Naive thymus-derived CD4-positive, alpha-beta T cell (primary cell): ENCODE measurements at regions not wholly inside any gene's neighbourhood (a gene's known extent, or its start where the extent isn't known, plus 50 kb on each side); places are given as distances from the start of the nearest gene placed in this dataset.

ENCODE experiments used
- ATAC-seq: fragments of 150-1000 bp; cut with Tn5 transposase; 2 replicates; pipeline ENCODE4 v1.10.0; 2021; ENCODE audit warnings: mild to moderate bottlenecking, moderate library complexity
- CTCF ChIA-PET: fragments of 350-600 bp; sonication (Branson Sonifier 250); formaldehyde crosslinking; loops from one replicate; lab custom pipeline; 2021; ENCODE audit warnings: antibody characterized with exemption; lab: Charles Lee
- POLR2A ChIA-PET: fragments of 350-600 bp; sonication (Branson Sonifier 250); formaldehyde crosslinking; loops from one replicate; lab custom pipeline; 2021; ENCODE audit warnings: antibody characterized with exemption, inconsistent platforms; lab: Charles Lee
- DNase-seq, 9 donors: peaks; one replicate each; pipeline versions ENCODE4 v3.0.0 to v3.0.0-alpha.2; 2020 to 2022; ENCODE audit warnings: mixed read lengths in 1 of 9
- H3K27ac ChIP-seq: one replicate; pipeline ENCODE4 v1.7.0; 2013; ENCODE audit warnings: mild to moderate bottlenecking, low read depth, low read length, moderate library complexity
- H3K27me3 ChIP-seq, 2 donors: one replicate each; pipeline ENCODE4 v1.7.0; 2013; ENCODE audit warnings: low read length in 2 of 2, mild to moderate bottlenecking in 2 of 2, moderate library complexity in 2 of 2; ENCODE audit not compliant: control insufficient read depth in 2 of 2, insufficient read depth in 2 of 2
- H3K36me3 ChIP-seq, 3 experiments: 1 replicate in 2 of 3; 2 replicates in 1 of 3; pipeline ENCODE4 v1.7.0; 2013; ENCODE audit warnings: low read length in 3 of 3, mild to moderate bottlenecking in 3 of 3, moderate library complexity in 1 of 3; ENCODE audit not compliant: insufficient read depth in 3 of 3, control insufficient read depth in 2 of 3
- H3K4me1 ChIP-seq, 2 donors: one replicate each; pipeline ENCODE4 v1.7.0; 2013; ENCODE audit warnings: low read length in 2 of 2, mild to moderate bottlenecking in 2 of 2, moderate library complexity in 1 of 2; ENCODE audit not compliant: control insufficient read depth in 2 of 2, insufficient read depth in 2 of 2
- H3K4me3 ChIP-seq: 2 replicates; pipeline ENCODE4 v1.7.0; 2013; ENCODE audit warnings: mild to moderate bottlenecking, low read length
- H3K9me3 ChIP-seq, 3 experiments: 1 replicate in 2 of 3; 2 replicates in 1 of 3; pipeline ENCODE4 v1.7.0; 2013; ENCODE audit warnings: low read length in 3 of 3; ENCODE audit not compliant: control insufficient read depth in 2 of 3
- H3K27ac Mint-ChIP-seq, 9 donors: one replicate each; pipeline ENCODE4 v1.8.0; 2020 to 2022; ENCODE audit warnings: mixed read lengths in 9 of 9, mild to moderate bottlenecking in 8 of 9, moderate library complexity in 5 of 9, inconsistent platforms in 2 of 9
- H3K27me3 Mint-ChIP-seq, 5 donors: one replicate each; pipeline ENCODE4 v1.8.0; 2021 to 2022; ENCODE audit warnings: mixed read lengths in 5 of 5, mild to moderate bottlenecking in 1 of 5
- H3K36me3 Mint-ChIP-seq, 5 donors: one replicate each; pipeline ENCODE4 v1.8.0; 2020 to 2022; ENCODE audit warnings: mixed read lengths in 5 of 5, mild to moderate bottlenecking in 3 of 5, inconsistent platforms in 1 of 5
- H3K4me1 Mint-ChIP-seq, 7 donors: one replicate each; pipeline ENCODE4 v1.8.0; 2020 to 2022; ENCODE audit warnings: mixed read lengths in 7 of 7, mild to moderate bottlenecking in 3 of 7, inconsistent platforms in 1 of 7
- H3K4me3 Mint-ChIP-seq, 10 donors: one replicate each; pipeline ENCODE4 v1.8.0; 2020 to 2022; ENCODE audit warnings: mild to moderate bottlenecking in 10 of 10, mixed read lengths in 10 of 10, moderate library complexity in 6 of 10, inconsistent platforms in 2 of 10
- H3K9me3 Mint-ChIP-seq, 11 donors: one replicate each; pipeline ENCODE4 v1.8.0; 2020 to 2022; ENCODE audit warnings: mixed read lengths in 11 of 11, mild to moderate bottlenecking in 4 of 11, inconsistent platforms in 1 of 11, moderate library complexity in 1 of 11
- intact Hi-C, 2 donors: fragments of 100-400 bp; cut with micrococcal nuclease; formaldehyde crosslinking; loops; one replicate each; pipeline ENCODE4 v1.15.1; 2023

DNA sequence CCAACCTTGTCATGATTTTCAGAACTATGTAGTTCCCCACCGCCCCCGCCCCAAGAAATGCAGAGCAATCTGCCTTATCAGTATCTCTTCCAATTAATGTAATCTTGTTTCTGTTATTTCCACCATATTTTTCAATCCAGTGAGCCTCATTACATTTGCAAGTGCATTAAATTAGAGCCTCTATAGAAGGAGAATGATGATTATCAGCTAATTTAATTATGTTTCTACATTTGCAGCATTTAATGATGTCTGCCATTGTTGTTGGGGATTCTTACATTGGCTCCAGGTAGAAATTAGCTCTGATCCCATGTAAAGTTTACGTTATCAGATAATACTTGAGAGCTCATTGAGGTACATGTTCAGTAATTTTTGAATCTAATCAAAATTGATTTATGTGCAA is 707.0 kb upstream of the RBFOX1 start:
- no peaks in the 10 kb centered on the region for H3K27me3 Mint-ChIP-seq
- peaks cover 0 to 17% (median 5%) of the 10 kb centered on the region in 11 donors for H3K9me3 Mint-ChIP-seq
- DNase-seq (no peak), ATAC-seq (no peak)
- ChIA-PET POLR2A (no interaction called here), CTCF (interaction anchor here (0.6 kb wide), 1 partner anchor 1062 kb away, joined by 3 read pairs; no protein-coding TSS in a partner anchor)
- no peaks in the 10 kb centered on the region for H3K36me3 Mint-ChIP-seq
- no peaks in the 10 kb centered on the region for H3K4me1 ChIP-seq
- H3K27ac ChIP-seq = no peak overlapping the region
- H3K4me3 ChIP-seq = no peak overlapping the region
- no peaks in the 10 kb centered on the region for H3K36me3 ChIP-seq
- intact Hi-C loops = no loop called here
- no peaks in the 10 kb centered on the region for H3K27me3 ChIP-seq
- no peaks in the 10 kb centered on the region for H3K9me3 ChIP-seq
- H3K4me1 Mint-ChIP-seq = no peaks in the 10 kb centered on the region
- no peak overlapping the region for H3K27ac Mint-ChIP-seq
- no peak overlapping the region for H3K4me3 Mint-ChIP-seq

DNA sequence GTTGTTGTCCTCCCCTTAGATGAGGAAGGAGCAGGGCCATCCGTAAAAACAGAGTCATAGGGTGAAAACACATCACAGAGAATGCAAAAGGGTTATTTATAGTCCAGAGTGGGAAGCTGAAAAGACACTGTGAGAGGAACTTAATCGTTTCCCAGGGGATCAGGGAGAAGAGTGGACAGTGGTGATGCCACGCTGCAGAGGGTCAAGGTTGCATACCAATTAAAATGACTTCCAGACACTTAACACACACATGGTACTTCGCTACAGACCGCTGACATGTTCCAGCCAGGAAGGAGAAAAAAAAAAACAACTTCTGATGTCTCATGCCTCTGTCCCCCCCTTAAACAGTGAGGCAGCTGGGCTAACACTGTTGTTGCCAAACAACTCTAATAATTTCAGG is 713.8 kb upstream of the RBFOX1 start:
- no peak for ATAC-seq
- Histone ChIP-seq H3K4me1 (no peaks in the 10 kb centered on the region), H3K9me3 (no peaks in the 10 kb centered on the region), H3K27me3 (no peaks in the 10 kb centered on the region), H3K36me3 (no peaks in the 10 kb centered on the region), H3K4me3 (no peak overlapping the region), H3K27ac (no peak overlapping the region)
- DNase-seq = no peak
- H3K9me3 Mint-ChIP-seq = peaks cover 0 to 20% (median 12%) of the 10 kb centered on the region in 11 donors
- intact Hi-C loops = no loop called here
- no peak overlapping the region for H3K4me3 Mint-ChIP-seq
- no peaks in the 10 kb centered on the region for H3K4me1 Mint-ChIP-seq
- peaks cover 0 to 3% (median 0%) of the 10 kb centered on the region in 5 donors for H3K36me3 Mint-ChIP-seq
- ChIA-PET CTCF (no interaction called here), POLR2A (no interaction called here)
- H3K27ac Mint-ChIP-seq = no peak overlapping the region
- H3K27me3 Mint-ChIP-seq = peaks cover 0 to 5% (median 0%) of the 10 kb centered on the region in 5 donors

DNA sequence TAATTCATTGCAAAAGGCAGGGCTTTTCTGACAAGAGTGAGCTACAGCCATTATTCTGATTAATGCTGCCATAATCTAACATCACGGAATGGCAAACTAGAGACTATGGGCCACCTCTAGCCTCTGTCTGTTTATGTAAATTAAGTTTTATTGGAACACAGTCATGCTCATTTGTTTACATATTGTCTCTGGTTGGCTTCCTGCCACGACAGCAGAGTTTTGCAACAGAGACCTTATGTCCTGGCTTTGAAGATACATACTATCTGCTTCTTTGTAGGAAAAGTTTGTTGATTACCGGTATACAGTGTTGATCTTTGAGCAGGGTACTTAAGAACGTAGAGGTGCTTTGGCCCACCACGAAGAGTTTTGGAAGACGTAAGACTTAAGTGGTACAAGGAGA is 715.9 kb upstream of the RBFOX1 start:
- Mint-ChIP-seq H3K27ac (no peak overlapping the region), H3K9me3 (peaks cover 0 to 19% (median 12%) of the 10 kb centered on the region in 11 donors), H3K36me3 (peaks cover 0 to 3% (median 0%) of the 10 kb centered on the region in 5 donors), H3K4me1 (no peaks in the 10 kb centered on the region), H3K4me3 (no peak overlapping the region), H3K27me3 (peaks cover 0 to 5% (median 0%) of the 10 kb centered on the region in 5 donors)
- Histone ChIP-seq H3K36me3 (no peaks in the 10 kb centered on the region), H3K9me3 (no peaks in the 10 kb centered on the region), H3K4me3 (no peak overlapping the region), H3K4me1 (no peaks in the 10 kb centered on the region), H3K27me3 (no peaks in the 10 kb centered on the region), H3K27ac (no peak overlapping the region)
- ChIA-PET POLR2A (no interaction called here), CTCF (no interaction called here)
- DNase-seq (no peak), ATAC-seq (no peak)
- intact Hi-C loops = no loop called here

DNA sequence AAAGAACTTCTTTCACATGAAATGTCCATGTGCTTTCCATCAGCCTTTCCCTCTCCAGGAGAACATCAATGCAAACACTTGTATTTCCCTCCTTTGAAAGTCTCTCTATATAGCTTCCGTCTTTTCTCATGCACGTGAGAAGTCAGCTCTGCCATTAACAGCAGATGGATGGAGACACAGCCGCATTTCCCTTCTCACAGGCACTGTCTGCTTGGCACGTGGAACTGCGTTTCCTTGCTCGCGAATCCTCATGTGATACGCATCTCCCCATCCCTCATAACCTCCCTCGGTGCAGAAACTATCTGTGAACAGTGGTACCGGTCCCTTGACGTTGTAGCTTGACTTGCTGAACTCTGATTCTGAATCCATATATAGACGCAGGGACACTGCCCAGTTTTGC is 717.0 kb upstream of the RBFOX1 start:
- no peak overlapping the region for H3K4me3 ChIP-seq
- peaks cover 0 to 19% (median 12%) of the 10 kb centered on the region in 11 donors for H3K9me3 Mint-ChIP-seq
- H3K36me3 ChIP-seq = no peaks in the 10 kb centered on the region
- H3K27ac Mint-ChIP-seq = no peak overlapping the region
- intact Hi-C loops = no loop called here
- no peaks in the 10 kb centered on the region for H3K27me3 ChIP-seq
- H3K27ac ChIP-seq = no peak overlapping the region
- no peaks in the 10 kb centered on the region for H3K4me1 ChIP-seq
- ChIA-PET POLR2A (no interaction called here), CTCF (no interaction called here)
- DNase-seq = no peak
- H3K4me3 Mint-ChIP-seq = no peak overlapping the region
- peaks cover 0 to 3% (median 0%) of the 10 kb centered on the region in 5 donors for H3K36me3 Mint-ChIP-seq
- no peaks in the 10 kb centered on the region for H3K4me1 Mint-ChIP-seq
- peaks cover 0 to 5% (median 0%) of the 10 kb centered on the region in 5 donors for H3K27me3 Mint-ChIP-seq
- no peaks in the 10 kb centered on the region for H3K9me3 ChIP-seq
- no peak for ATAC-seq

DNA sequence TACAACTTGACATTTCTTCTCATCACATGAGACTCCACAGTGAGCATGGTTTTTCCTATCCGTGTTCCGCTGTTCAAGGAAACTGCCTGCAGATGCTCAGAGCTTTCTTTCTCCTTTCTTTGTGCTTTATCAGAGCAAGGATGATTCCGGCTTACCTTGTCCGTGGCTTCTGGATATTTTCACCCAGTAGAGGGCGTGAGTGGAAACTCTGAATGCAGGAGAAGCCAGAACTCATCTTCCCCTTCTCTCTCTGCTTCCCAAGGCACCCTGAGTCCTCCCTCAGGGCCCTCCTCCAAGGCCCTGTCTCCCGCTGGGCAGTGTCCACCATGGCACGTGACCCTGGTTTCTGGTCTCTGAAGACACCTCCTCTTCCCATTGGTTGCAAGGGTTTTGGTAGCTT is 721.1 kb upstream of the RBFOX1 start:
- intact Hi-C loops = no loop called here
- Histone ChIP-seq H3K4me3 (no peak overlapping the region), H3K36me3 (no peaks in the 10 kb centered on the region), H3K27ac (no peak overlapping the region), H3K27me3 (no peaks in the 10 kb centered on the region), H3K9me3 (no peaks in the 10 kb centered on the region), H3K4me1 (no peaks in the 10 kb centered on the region)
- no peak for ATAC-seq
- ChIA-PET CTCF (no interaction called here), POLR2A (no interaction called here)
- Mint-ChIP-seq H3K27me3 (peaks cover 0 to 6% (median 0%) of the 10 kb centered on the region in 5 donors), H3K4me3 (no peak overlapping the region), H3K27ac (no peak overlapping the region), H3K9me3 (peaks cover 0 to 19% (median 4%) of the 10 kb centered on the region in 11 donors), H3K4me1 (no peaks in the 10 kb centered on the region), H3K36me3 (no peaks in the 10 kb centered on the region)
- no peak for DNase-seq

DNA sequence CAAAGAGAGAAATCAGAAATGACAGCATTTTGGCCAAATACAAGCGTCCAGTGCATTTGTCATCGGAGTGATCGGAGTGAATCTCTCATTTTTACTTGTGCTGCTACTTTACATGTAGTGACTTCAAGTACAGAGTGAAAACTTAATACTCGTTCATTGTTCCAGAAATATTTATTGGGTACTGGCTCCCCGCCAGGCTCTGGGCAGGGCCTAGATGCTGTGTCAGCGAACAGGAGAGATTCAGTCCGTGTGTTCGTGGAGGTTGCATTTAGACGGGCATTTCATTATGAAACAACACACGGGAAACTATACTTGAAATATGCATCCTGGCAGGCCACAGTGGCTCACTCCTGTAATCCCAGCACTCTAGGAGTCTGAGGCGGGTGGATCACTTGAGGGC is 727.2 kb upstream of the RBFOX1 start:
- Histone ChIP-seq H3K27me3 (no peaks in the 10 kb centered on the region), H3K36me3 (no peaks in the 10 kb centered on the region), H3K9me3 (no peaks in the 10 kb centered on the region), H3K27ac (no peak overlapping the region), H3K4me1 (no peaks in the 10 kb centered on the region), H3K4me3 (no peak overlapping the region)
- DNase-seq (no peak), ATAC-seq (no peak)
- Mint-ChIP-seq H3K9me3 (peaks cover 0 to 9% (median 2%) of the 10 kb centered on the region in 11 donors), H3K4me3 (no peak overlapping the region), H3K27ac (no peak overlapping the region), H3K4me1 (no peaks in the 10 kb centered on the region), H3K27me3 (peaks cover 0 to 4% (median 0%) of the 10 kb centered on the region in 5 donors), H3K36me3 (no peaks in the 10 kb centered on the region)
- intact Hi-C loops = no loop called here
- ChIA-PET POLR2A (no interaction called here), CTCF (no interaction called here)

DNA sequence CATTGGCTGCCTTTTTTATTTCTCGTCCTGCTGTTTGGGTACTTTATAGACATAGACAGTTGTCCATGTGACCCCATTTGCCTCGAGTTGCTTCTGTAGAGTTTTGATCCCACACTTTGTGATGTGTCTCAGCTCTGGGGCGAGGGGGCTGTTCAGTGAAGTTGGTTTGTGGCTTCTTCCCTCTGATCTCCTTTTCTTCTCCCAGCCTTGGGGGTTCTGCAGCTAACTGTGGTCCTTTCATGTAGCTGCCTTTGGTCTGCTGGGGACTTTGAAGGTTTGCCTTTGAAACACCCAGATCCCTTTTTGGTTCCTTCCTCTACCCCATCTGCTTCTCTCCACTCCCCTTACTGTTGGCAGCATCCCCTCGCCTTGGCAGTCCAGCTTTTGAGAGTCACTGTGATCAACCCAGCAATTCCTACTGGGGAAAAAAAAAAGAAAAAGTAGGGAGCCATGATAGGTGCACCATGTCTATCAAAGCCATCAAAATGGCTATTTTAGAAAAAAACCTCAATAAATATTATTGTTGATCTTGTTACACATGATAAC is 728.8 kb upstream of the RBFOX1 start:
- Mint-ChIP-seq H3K4me3 (no peak overlapping the region), H3K9me3 (peaks cover 0 to 6% (median 1%) of the 10 kb centered on the region in 11 donors), H3K27ac (no peak overlapping the region), H3K36me3 (no peaks in the 10 kb centered on the region), H3K4me1 (no peaks in the 10 kb centered on the region), H3K27me3 (peaks cover 0 to 4% (median 0%) of the 10 kb centered on the region in 5 donors)
- intact Hi-C loops = no loop called here
- H3K9me3 ChIP-seq = no peaks in the 10 kb centered on the region
- DNase-seq (no peak), ATAC-seq (no peak)
- no peaks in the 10 kb centered on the region for H3K27me3 ChIP-seq
- POLR2A ChIA-PET = no interaction called here
- H3K27ac ChIP-seq = no peak overlapping the region
- CTCF ChIA-PET = no interaction called here
- no peaks in the 10 kb centered on the region for H3K4me1 ChIP-seq
- no peak overlapping the region for H3K4me3 ChIP-seq
- no peaks in the 10 kb centered on the region for H3K36me3 ChIP-seq
